Mesenchymal stem cell (in vitro differentiated cells and primary cell): ENCODE measurements at regions not wholly inside any gene's neighbourhood (a gene's known extent, or its start where the extent isn't known, plus 50 kb on each side); places are given as distances from the start of the nearest gene placed in this dataset.

Experiments
- DNase-seq: peaks from one replicate; pipeline ENCODE4 v3.0.0-alpha.2; 2013
- H2AFZ ChIP-seq: one replicate; pipeline ENCODE4 v1.6.1; 2013; ENCODE audit warnings: low read depth, mild to moderate bottlenecking, control low read depth, inconsistent platforms, low read length, moderate library complexity
- H2AK5ac ChIP-seq: 2 replicates; pipeline ENCODE4 v1.6.1; 2013; ENCODE audit warnings: low read length, moderate library complexity, mild to moderate bottlenecking, inconsistent platforms; ENCODE audit not compliant: severe bottlenecking
- H2BK120ac ChIP-seq: one replicate; pipeline ENCODE4 v1.6.1; 2013; ENCODE audit warnings: low read depth, mild to moderate bottlenecking, inconsistent platforms, low read length, moderate library complexity
- H2BK12ac ChIP-seq, 2 experiments: one replicate each; pipeline ENCODE4 v1.6.1; 2013; ENCODE audit warnings: inconsistent platforms in 2 of 2, low read length in 2 of 2, mild to moderate bottlenecking in 2 of 2, moderate library complexity in 2 of 2, control low read depth in 1 of 2
- H2BK15ac ChIP-seq: one replicate; pipeline ENCODE4 v1.6.1; 2013; ENCODE audit warnings: mild to moderate bottlenecking, low read depth, inconsistent platforms; ENCODE audit not compliant: poor library complexity, severe bottlenecking
- H2BK5ac ChIP-seq: 2 replicates; pipeline ENCODE4 v1.6.1; 2013; ENCODE audit warnings: low read depth, mild to moderate bottlenecking, low read length, control low read depth, inconsistent platforms; ENCODE audit not compliant: poor library complexity, severe bottlenecking
- H3K14ac ChIP-seq, 2 experiments: one replicate each; pipeline ENCODE4 v1.6.1; 2013; ENCODE audit warnings: inconsistent platforms in 2 of 2, low read length in 2 of 2, control low read depth in 1 of 2, mild to moderate bottlenecking in 1 of 2, moderate library complexity in 1 of 2
- H3K18ac ChIP-seq, 2 experiments: one replicate each; pipeline ENCODE4 v1.6.1; 2013; ENCODE audit warnings: inconsistent platforms in 2 of 2, low read length in 2 of 2, control low read depth in 1 of 2, low read depth in 1 of 2, mild to moderate bottlenecking in 1 of 2
- H3K23ac ChIP-seq, 2 experiments: one replicate each; pipeline ENCODE4 v1.6.1; 2013; ENCODE audit warnings: inconsistent platforms in 2 of 2, low read length in 2 of 2, mild to moderate bottlenecking in 2 of 2, moderate library complexity in 2 of 2, control low read depth in 1 of 2
- H3K27ac ChIP-seq: 2 replicates; pipeline ENCODE4 v1.5.1; 2013; ENCODE audit warnings: mild to moderate bottlenecking, moderate library complexity, low read length, control low read depth, inconsistent platforms; ENCODE audit not compliant: poor library complexity, severe bottlenecking
- H3K27me3 ChIP-seq, 2 experiments: 2 replicates each; pipeline versions ENCODE4 v1.6.1 to v1.7.0; 2013; ENCODE audit warnings: low read length in 2 of 2, mild to moderate bottlenecking in 2 of 2, moderate library complexity in 2 of 2, control low read depth in 1 of 2, inconsistent platforms in 1 of 2; ENCODE audit not compliant: control insufficient read depth in 1 of 2, insufficient read depth in 1 of 2
- H3K36me3 ChIP-seq, 2 experiments: 2 replicates each; pipeline versions ENCODE4 v1.6.1 to v1.7.0; 2013; ENCODE audit warnings: low read length in 2 of 2, control low read depth in 1 of 2, inconsistent platforms in 1 of 2, low read depth in 1 of 2, mild to moderate bottlenecking in 1 of 2; ENCODE audit not compliant: insufficient read depth in 2 of 2, control insufficient read depth in 1 of 2
- H3K4ac ChIP-seq, 2 experiments: one replicate each; pipeline ENCODE4 v1.6.1; 2013; ENCODE audit warnings: inconsistent platforms in 2 of 2, low read length in 2 of 2, mild to moderate bottlenecking in 2 of 2, moderate library complexity in 2 of 2, control low read depth in 1 of 2, low read depth in 1 of 2
- H3K4me1 ChIP-seq: 2 replicates; pipeline ENCODE4 v1.6.1; 2013; ENCODE audit warnings: low read depth, low read length, control low read depth; ENCODE audit not compliant: control insufficient read depth, insufficient read depth
- H3K4me2 ChIP-seq: 2 replicates; pipeline ENCODE4 v1.6.1; 2013; ENCODE audit warnings: low read length, mild to moderate bottlenecking, inconsistent platforms; ENCODE audit not compliant: poor library complexity, severe bottlenecking
- H3K4me3 ChIP-seq, 2 experiments: 2 replicates each; pipeline versions ENCODE4 v1.5.1 to v1.7.0; 2013; ENCODE audit warnings: low read length in 2 of 2, mild to moderate bottlenecking in 2 of 2, control low read depth in 1 of 2, low read depth in 1 of 2; ENCODE audit not compliant: insufficient read depth in 1 of 2
- H3K79me1 ChIP-seq: replicated peaks from 2 replicates; pipeline ENCODE4 v1.6.1; 2013; ENCODE audit warnings: mild to moderate bottlenecking, control low read depth, low read length, inconsistent platforms; ENCODE audit not compliant: poor library complexity, severe bottlenecking
- H3K9ac ChIP-seq: 2 replicates; pipeline ENCODE4 v1.7.0; 2013; ENCODE audit warnings: mild to moderate bottlenecking, low read length, moderate library complexity
- H3K9me3 ChIP-seq: 2 replicates; pipeline ENCODE4 v1.7.0; 2013; ENCODE audit warnings: mild to moderate bottlenecking, low read length; ENCODE audit not compliant: control insufficient read depth
- H4K8ac ChIP-seq: one replicate; pipeline ENCODE4 v1.6.1; 2013; ENCODE audit warnings: inconsistent platforms, mild to moderate bottlenecking, low read length, moderate library complexity
- H4K91ac ChIP-seq: one replicate; pipeline ENCODE4 v1.6.1; 2013; ENCODE audit warnings: mild to moderate bottlenecking, low read length, inconsistent platforms
- WGBS: methylation state at CpG from one replicate; pipeline ENCODE4 v1.1.7; 2013; ENCODE audit warnings: mixed read lengths; 5-methylcytosine and 5-hydroxymethylcytosine counted together

- no peak overlapping the region for H2BK12ac ChIP-seq
- H4K8ac ChIP-seq = no peak overlapping the region
- H3K9ac ChIP-seq = no peak overlapping the region
- no peaks in the 10 kb centered on the region for H3K9me3 ChIP-seq
- H2BK120ac ChIP-seq = no peak overlapping the region
- H2AK5ac ChIP-seq = no peak overlapping the region
- H3K79me1 ChIP-seq = no peaks in the 10 kb centered on the region
- H2BK15ac ChIP-seq = no peak overlapping the region
- H3K4me3 ChIP-seq = no peak overlapping the region
- H3K18ac ChIP-seq = no peak overlapping the region
- no peak for DNase-seq
- no peak overlapping the region for H3K4ac ChIP-seq
- no peaks in the 10 kb centered on the region for H3K27me3 ChIP-seq
- H3K4me2 ChIP-seq = no peak overlapping the region
- no peak overlapping the region for H3K27ac ChIP-seq
- WGBS = 84% methylated on average over 4 of the region's 4 CpGs
- no peak overlapping the region for H3K14ac ChIP-seq
- H2BK5ac ChIP-seq = no peak overlapping the region
- no peak overlapping the region for H3K23ac ChIP-seq
- H4K91ac ChIP-seq = no peak overlapping the region
- peaks cover 16% of the 10 kb centered on the region for H3K4me1 ChIP-seq
- H3K36me3 ChIP-seq = no peaks in the 10 kb centered on the region
- H2AFZ ChIP-seq = no peak overlapping the region
Measured at GRCh38 chr10:78645975-78646374, 422.8 kb upstream of the ZMIZ1 start.

DNA sequence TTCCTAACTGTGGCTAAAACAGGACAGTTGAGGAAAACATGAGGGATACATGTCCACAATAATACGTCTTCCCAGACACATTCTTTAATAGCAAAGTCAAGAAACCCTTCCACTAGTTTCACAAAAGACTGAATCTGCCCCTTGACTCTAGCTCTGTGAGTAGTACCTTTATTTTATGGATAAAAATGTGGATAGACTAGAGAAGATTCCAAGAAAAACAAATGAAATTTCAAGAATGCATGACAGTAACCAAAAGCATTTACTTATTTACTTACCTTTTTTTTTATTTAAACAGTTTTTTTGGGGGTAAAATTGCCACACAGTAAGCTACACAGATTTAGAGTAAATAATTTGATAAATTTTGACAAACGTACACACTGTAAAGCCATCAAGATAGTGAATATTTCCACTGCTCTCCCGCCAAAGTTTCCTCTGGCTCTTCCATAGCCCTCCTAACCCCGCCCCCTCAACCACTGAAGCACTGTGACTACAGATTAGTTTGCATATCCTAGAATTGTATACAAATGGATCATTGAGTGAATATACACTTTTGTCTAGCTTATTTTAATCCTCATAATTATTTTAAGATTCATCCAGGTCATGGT, 420.4 kb upstream of the ZMIZ1 start:
- Histone ChIP-seq H3K18ac (no peak overlapping the region), H3K4me3 (no peak overlapping the region), H3K9ac (no peak overlapping the region), H3K9me3 (no peaks in the 10 kb centered on the region), H3K23ac (no peak overlapping the region), H3K79me1 (no peaks in the 10 kb centered on the region), H2BK120ac (no peak overlapping the region), H3K27me3 (no peaks in the 10 kb centered on the region), H3K27ac (peak overlapping the region; percentile 76), H4K8ac (no peak overlapping the region), H3K4me1 (peaks cover 11% of the 10 kb centered on the region), H2AK5ac (peak overlapping the region; percentile 24), H3K4ac (no peak overlapping the region), H3K4me2 (no peak overlapping the region), H3K36me3 (no peaks in the 10 kb centered on the region), H2BK12ac (no peak overlapping the region), H4K91ac (no peak overlapping the region), H3K14ac (no peak overlapping the region), H2BK15ac (no peak overlapping the region), H2AFZ (no peak overlapping the region), H2BK5ac (no peak overlapping the region)
- 92% methylated on average over 2 of the region's 4 CpGs for WGBS
- no peak for DNase-seq

- H3K79me1 ChIP-seq = no peaks in the 10 kb centered on the region
- no peak overlapping the region for H2BK120ac ChIP-seq
- H3K27ac ChIP-seq = no peak overlapping the region
- H4K91ac ChIP-seq = no peak overlapping the region
- no peak overlapping the region for H2BK5ac ChIP-seq
- H2AFZ ChIP-seq = no peak overlapping the region
- no peak overlapping the region for H2BK12ac ChIP-seq
- no peak overlapping the region for H3K4ac ChIP-seq
- no peak overlapping the region for H3K4me2 ChIP-seq
- H2BK15ac ChIP-seq = no peak overlapping the region
- H3K4me1 ChIP-seq = peaks cover 11% of the 10 kb centered on the region
- DNase-seq = no peak
- H3K14ac ChIP-seq = no peak overlapping the region
- H4K8ac ChIP-seq = no peak overlapping the region
- no peak overlapping the region for H3K18ac ChIP-seq
- H3K9ac ChIP-seq = peak overlapping the region; percentile 31
- no peak overlapping the region for H3K4me3 ChIP-seq
- H3K23ac ChIP-seq = no peak overlapping the region
- WGBS = 96% methylated on average over 1 of the region's 2 CpGs
- no peaks in the 10 kb centered on the region for H3K36me3 ChIP-seq
- H3K27me3 ChIP-seq = peaks cover 0 to 3% of the 10 kb centered on the region in 2 experiments
- H2AK5ac ChIP-seq = peak overlapping the region; percentile 7
- H3K9me3 ChIP-seq = no peaks in the 10 kb centered on the region
Measured at GRCh38 chr10:78649429-78649828, 419.3 kb upstream of the ZMIZ1 start.

DNA sequence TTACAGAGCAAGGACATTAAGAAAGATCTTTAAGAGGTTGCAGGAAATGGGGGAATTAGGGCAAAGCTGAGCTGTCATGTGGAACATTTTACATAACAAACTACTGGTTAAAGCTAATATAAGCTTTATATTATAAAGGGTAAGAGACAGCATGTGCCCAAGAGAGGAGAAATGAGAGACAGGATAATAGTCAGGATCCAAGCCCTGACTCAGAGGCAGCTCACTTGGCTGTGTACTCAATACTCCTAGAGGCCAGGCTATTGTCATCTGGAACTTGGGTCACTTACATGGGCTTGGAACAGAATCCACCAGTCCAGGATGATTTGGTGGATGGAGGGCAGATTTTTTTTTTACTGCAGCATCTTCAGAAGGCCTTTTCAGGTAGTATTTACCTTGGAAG, 418.6 kb upstream of the ZMIZ1 start:
- Histone ChIP-seq H3K4ac (no peak overlapping the region), H3K27me3 (peaks cover 0 to 3% of the 10 kb centered on the region in 2 experiments), H2BK5ac (no peak overlapping the region), H4K91ac (no peak overlapping the region), H3K23ac (no peak overlapping the region), H2BK15ac (no peak overlapping the region), H3K4me1 (peaks cover 11% of the 10 kb centered on the region), H3K36me3 (no peaks in the 10 kb centered on the region), H3K9me3 (no peaks in the 10 kb centered on the region), H4K8ac (no peak overlapping the region), H2BK120ac (no peak overlapping the region), H3K79me1 (no peaks in the 10 kb centered on the region), H3K27ac (no peak overlapping the region), H2AFZ (no peak overlapping the region), H2BK12ac (no peak overlapping the region), H2AK5ac (no peak overlapping the region), H3K4me3 (no peak overlapping the region), H3K18ac (no peak overlapping the region), H3K4me2 (no peak overlapping the region), H3K9ac (peak overlapping the region; percentile 31), H3K14ac (no peak overlapping the region)
- DNase-seq = no peak
